KG1 (cell line): ENCODE measurements at regions not wholly inside any gene's neighbourhood (a gene's known extent, or its start where the extent isn't known, plus 50 kb on each side); places are given as distances from the start of the nearest gene placed in this dataset.
"Not testable (repeated sequence)": the region's sequence is repeated elsewhere in the genome, so short reads cannot be mapped to it uniquely, and the experiment has no call there.

Experiments
- DNase-seq: peaks from one replicate; lab custom pipeline; 2025; lab: John Stamatoyannopoulos, UW

DNA sequence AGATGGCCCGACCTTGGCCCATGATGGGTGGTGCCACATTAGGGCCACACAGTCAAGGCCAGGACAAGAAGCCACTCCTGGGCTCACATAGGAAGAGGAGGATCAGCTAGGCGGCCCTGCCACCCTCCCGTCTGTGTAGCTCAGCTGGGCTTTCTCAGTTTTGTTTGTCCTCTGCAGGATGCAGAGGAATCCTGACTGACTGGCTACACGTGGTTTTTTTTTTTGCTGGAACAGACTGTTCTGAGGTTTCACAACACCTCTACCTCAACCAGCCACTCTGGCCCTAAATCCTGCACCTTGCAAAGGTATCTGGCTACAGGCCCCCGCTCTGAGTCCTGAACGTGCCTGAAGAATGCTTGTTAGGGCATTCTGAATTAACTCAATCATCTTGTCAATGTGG is 88.3 kb upstream of the MSX2 start:
- DNase-seq = no peak

DNA sequence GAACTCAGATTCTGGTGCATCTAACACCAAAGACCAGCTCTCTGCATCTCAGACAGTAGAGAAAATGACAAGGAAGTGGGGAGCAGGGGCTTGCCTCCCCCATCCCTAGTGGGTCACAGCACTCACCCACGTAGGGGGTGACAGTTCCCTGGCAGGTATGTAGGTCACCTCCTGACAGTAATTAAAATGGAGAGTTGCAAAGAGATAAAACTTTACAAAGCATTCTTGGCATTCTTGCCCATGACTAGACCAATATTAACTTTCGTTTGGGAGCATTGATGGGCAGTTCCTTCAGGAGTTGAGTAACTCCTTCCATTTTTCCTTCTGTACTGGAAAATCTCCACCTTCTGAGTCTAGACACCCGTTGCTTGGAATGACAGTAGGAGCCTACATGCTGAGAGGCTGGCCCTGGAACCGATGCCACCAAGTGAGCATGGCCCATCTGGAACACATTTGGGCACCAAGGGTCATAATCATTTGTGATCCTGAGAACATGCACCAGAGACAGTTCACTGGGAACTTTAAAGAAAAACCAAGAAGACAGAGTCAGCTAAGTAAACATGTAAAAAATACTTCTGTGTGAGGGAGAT is 81.5 kb upstream of the MSX2 start:
- DNase-seq = no peak

DNA sequence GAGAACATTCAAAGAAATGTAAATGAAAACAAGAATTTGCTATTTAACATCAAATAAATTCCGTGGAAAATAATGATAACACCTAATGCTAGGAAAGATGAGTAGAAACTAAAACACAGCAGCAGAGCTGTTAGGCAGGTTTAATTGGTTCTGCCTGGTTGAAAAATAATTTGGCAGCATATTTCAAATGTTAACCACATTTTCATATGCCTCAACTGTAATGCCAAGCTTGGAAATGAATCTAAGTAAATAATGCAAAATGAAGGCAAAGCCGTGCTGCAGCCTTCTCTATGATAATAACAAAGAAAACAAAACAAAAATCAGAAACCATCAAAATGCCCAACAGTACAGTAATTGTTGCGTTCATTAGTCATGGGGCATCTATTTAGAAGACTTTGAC is 79.9 kb upstream of the MSX2 start:
- DNase-seq = no peak

DNA sequence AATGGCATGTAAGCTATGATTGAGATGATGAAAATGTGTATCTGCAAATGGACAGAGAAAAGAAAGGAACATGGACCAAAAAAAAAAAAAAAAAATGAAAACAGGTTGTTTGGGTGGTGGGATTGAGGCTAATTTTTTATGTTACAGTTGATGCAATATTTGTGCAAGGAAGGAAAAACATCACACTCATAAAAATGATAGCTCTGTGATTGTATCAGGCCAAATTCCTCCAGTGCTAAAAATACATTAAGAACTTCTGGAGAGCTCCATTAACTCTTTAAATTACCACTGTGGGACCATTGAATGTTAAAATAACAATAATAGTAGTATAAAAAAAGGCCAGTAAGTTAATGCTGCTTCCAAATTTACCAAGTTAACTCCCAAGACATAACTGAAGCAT is 79.5 kb upstream of the MSX2 start:
- no peak for DNase-seq

DNA sequence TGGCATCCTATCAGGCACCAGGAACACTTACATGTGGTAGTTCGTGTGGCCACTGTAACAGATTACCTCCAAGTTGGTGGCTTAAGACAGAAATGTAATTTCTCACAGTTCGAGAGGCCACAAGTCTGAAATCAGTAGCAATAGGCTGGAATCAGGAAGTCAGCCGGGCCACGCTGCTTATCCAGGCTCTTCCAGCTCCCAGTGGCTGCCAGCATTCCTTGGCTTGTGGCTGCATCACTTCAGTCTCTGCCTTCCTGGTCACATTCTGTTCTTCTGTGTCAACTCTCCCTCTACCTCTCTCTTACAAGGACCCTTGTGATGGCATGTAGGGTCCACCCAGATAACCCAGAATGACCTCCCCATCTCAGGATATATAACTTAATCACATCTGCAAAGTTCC is 78.7 kb upstream of the MSX2 start:
- no peak for DNase-seq

DNA sequence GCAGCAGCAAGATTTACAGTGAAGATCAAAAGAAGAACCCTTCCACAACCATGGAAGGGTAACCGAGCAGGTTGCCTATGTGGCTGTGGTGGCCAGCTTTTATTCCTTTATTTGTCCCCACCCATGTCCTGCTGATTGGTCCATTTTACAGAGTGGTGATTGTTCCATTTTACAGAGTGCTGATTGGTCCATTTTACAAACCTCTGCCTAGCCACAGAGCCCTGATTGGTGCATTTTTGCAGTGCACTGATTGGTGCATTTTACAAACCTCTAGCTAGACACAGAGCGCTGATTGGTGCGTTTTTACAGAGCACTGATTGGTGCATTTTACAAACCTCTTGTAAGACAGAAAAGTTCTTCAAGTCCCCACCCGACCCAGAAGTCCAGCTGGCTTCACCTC is 75.8 kb upstream of the MSX2 start:
- DNase-seq = not testable (repeated sequence)

DNA sequence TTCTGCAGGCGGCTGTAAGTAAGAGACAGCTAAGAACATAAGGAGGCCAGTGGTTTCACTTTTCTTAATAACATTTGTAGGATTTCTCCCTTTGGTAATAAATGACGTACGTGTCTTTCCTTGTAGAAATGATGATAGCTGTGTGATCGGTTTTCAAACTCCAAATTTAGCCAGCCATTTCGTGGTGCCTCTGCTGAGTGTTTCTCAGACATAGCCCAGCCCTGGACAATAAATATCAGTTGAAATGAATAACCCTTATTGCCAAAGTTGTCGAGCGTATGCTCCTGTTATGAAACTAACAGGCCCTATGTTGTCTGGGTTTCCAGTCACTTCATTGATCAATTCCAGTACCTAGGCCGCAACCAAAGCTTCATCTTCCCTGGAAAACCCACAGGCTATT is 75.0 kb upstream of the MSX2 start:
- no peak for DNase-seq

DNA sequence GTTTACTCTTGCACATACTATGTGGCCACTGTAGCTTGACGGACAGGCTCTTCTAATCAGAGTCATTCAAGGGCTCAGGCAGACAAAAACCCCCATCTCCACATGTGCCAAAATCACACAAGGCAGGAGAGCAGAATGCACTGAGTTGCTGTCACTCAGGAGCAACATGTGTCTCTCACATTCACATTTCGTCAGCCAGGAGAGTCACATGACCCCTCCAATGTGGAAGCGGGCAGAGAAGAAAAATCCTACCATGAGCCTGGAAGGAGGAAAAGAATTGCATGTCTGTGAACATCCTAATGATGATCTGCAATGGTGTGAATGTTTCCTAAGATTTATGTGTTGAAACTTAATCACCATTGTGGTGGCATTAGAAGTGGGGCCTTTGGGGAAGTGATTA is 69.9 kb upstream of the MSX2 start:
- no peak for DNase-seq

DNA sequence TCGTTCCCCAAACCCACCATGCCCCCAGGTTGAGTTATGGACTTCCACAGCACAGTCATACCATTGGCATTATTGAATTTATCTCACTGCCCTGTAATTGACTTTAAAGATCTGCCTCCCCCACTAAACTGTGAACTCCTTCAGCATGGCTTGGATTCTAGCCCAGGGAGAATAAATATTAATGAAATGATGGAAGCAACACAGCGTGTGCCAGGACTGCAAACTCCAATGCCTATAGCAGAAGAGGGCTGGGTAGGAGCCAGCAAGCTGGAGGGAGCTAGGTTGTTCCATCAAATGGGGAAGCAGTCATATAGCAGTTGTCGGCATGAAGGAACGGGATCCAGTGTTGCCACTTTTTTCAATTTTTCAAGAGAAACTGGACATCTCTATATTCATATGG is 69.0 kb upstream of the MSX2 start:
- no peak for DNase-seq

DNA sequence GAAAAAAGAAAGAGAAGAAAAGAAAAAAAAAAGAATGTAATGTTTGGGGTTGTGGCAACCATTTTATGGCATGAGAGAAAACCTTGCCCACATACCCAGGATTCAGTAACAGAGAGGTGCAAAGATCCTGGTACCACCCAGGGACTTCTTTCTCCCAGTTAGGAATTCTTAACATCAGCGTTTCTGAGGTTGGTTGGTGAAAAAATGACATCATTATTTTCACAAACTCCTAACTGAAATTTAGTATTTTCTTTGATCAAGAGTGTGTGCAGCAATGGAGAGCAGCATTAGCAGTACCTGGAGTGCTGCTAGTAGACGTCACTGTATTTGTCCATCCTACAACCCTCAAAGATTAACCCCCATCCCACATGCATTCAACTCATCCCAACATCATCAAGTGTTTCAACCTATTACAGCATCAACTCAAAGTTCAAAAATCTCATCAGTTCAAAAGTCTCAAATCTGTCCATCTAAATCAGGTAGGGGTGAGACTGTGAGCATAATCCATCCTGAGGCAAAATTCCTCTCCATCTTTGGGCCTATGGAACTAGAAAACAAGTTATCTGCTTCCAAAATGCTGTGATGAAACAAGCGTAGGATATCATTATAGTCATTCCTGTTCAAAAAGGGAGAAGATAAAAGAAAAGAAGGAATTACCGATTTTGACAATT is 60.1 kb upstream of the MSX2 start:
- DNase-seq = no peak

DNA sequence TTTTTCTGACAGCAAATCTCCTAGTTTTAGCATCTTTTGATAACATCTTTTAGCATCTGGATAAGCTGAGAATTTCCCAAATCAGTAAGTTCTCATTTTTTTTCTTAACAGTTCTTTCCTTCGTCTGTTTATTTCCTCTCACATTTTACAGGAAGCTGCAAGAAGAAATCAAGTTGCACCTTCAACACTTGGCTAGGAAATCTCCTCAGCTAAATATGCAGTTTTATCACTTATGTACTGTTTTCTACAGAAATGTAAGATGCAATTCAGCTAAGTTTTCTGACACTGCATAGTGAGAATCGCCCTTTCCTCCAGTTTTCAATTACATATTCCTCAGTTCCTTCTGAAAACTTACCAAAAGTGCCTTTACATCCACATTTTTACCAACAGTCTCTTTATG is 59.0 kb upstream of the MSX2 start:
- no peak for DNase-seq

DNA sequence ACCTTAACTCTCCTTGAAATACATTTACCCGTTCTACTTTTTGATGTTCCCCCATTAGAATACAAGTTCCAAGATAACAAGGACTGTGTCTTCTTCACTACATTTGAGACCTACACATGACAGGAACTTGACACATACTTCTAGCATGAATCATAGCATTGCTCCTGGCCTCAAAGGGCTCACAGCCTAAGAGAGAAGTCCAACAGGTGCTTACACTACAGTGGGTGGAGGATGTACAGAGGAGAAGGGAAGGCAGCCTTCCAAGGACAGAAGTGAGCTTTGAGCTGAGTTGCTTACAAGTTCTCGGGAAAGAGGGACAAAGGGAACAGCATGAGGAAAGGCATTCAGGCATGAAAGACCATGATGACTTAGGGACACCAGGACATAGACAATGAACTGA is 56.9 kb upstream of the MSX2 start:
- DNase-seq = no peak

DNA sequence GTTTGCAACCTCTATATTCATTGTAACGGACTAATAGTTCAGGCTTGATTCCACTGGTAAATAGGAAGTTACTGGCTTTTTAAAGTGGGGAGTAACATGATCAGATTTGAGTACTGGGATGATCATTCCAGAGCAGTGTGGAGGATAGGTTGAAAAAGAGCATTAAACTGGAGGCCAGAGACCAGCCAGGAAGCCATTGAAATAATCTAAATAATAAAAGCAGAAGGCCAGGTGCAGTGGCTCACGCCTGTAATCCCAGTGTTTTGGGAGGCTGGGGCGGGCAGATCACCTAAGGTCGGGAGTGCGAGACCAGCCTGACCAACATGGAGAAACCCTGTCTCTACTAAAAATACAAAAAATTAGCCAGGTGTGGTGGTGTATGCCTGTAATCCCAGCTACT is 56.0 kb upstream of the MSX2 start:
- DNase-seq = no peak
